HG03469 (cell line): ENCODE measurements at regions not wholly inside any gene's neighbourhood (a gene's known extent, or its start where the extent isn't known, plus 50 kb on each side); places are given as distances from the start of the nearest gene placed in this dataset.

Source experiments
- ATAC-seq: cut with Tn5 transposase; IDR thresholded peaks from one replicate; pipeline ENCODE4 v1.9.1; 2021; ENCODE audit warnings: mild to moderate bottlenecking, moderate library complexity, moderate number of reproducible peaks; ENCODE audit not compliant: unreplicated experiment

- no peak for ATAC-seq
These were observed 425.1 kb upstream of the NPVF start for GRCh38 chr7:25653384-25653783.

GRCh38 chr7:25656071-25656470 is 427.8 kb upstream of the NPVF start:
- ATAC-seq: no peak

- ATAC-seq: no peak
These were observed 428.3 kb upstream of the NPVF start for GRCh38 chr7:25656581-25657026.

GRCh38 chr7:25658375-25658774 is 430.1 kb upstream of the NPVF start:
- no peak for ATAC-seq

GRCh38 chr7:25659841-25660240 is 431.6 kb upstream of the NPVF start:
- no peak for ATAC-seq

- ATAC-seq: no peak
These were observed 434.8 kb upstream of the NPVF start for GRCh38 chr7:25662841-25663800.

GRCh38 chr7:25663877-25664276 is 435.6 kb upstream of the NPVF start:
- no peak for ATAC-seq

GRCh38 chr7:25664593-25664992 is 436.3 kb upstream of the NPVF start:
- no peak for ATAC-seq

GRCh38 chr7:25665374-25665773 is 437.1 kb upstream of the NPVF start:
- no peak for ATAC-seq

- ATAC-seq: no peak
These were observed 437.8 kb upstream of the NPVF start for GRCh38 chr7:25665903-25666670.

- no peak for ATAC-seq
These were observed 438.4 kb upstream of the NPVF start for GRCh38 chr7:25666671-25667060.

GRCh38 chr7:25669281-25669781 is 441.0 kb upstream of the NPVF start:
- no peak for ATAC-seq

GRCh38 chr7:25669961-25670841 is 441.9 kb upstream of the NPVF start:
- ATAC-seq: no peak

GRCh38 chr7:25671111-25671510 is 442.8 kb upstream of the NPVF start:
- ATAC-seq: no peak

GRCh38 chr7:25672496-25672895 is 444.2 kb upstream of the NPVF start:
- no peak for ATAC-seq

GRCh38 chr7:25675789-25676474 is 447.6 kb upstream of the NPVF start:
- no peak for ATAC-seq

GRCh38 chr7:25677595-25677994 is 449.3 kb upstream of the NPVF start:
- no peak for ATAC-seq

- no peak for ATAC-seq
These were observed 449.9 kb upstream of the NPVF start for GRCh38 chr7:25678215-25678614.

- no peak for ATAC-seq
These were observed 452.4 kb upstream of the NPVF start for GRCh38 chr7:25680636-25681035.

GRCh38 chr7:25684360-25684759 is 456.1 kb upstream of the NPVF start:
- ATAC-seq: no peak
